SHP77 treated with DMSO at 0.1 percent for 48 hours (cell line): ENCODE measurements at regions not wholly inside any gene's neighbourhood (a gene's known extent, or its start where the extent isn't known, plus 50 kb on each side); places are given as distances from the start of the nearest gene placed in this dataset.
A peak's percentile ranks its signal among the peaks of the same experiment; 100 is the strongest.
"Not testable (repeated sequence)": the region's sequence is repeated elsewhere in the genome, so short reads cannot be mapped to it uniquely, and the experiment has no call there.

ENCODE experiments used
- DNase-seq: peaks from one replicate; lab custom pipeline; 2025; lab: John Stamatoyannopoulos, UW

- not testable (repeated sequence) for DNase-seq
Observed at GRCh38 chr2:37758141-37758601, 86.7 kb upstream of the CDC42EP3 start.

- not testable (repeated sequence) for DNase-seq
Observed at GRCh38 chr2:37759989-37760388, 88.5 kb upstream of the CDC42EP3 start.

GRCh38 chr2:37760471-37760870 lies 89.0 kb upstream of the CDC42EP3 start:
- DNase-seq, result no peak

GRCh38 chr2:37762281-37762680 lies 90.8 kb upstream of the CDC42EP3 start:
- DNase-seq, result not testable (repeated sequence)

- no peak for DNase-seq
Observed at GRCh38 chr2:37764739-37765138, 93.3 kb upstream of the CDC42EP3 start.

GRCh38 chr2:37766106-37766505 lies 94.7 kb upstream of the CDC42EP3 start:
- no peak for DNase-seq

GRCh38 chr2:37767046-37767445 lies 95.6 kb upstream of the CDC42EP3 start:
- no peak for DNase-seq

GRCh38 chr2:37767959-37768925 lies 96.8 kb upstream of the CDC42EP3 start:
- DNase-seq, result no peak

- DNase-seq, result no peak
Observed at GRCh38 chr2:37769551-37769950, 98.1 kb upstream of the CDC42EP3 start.

- no peak for DNase-seq
Observed at GRCh38 chr2:37770797-37771196, 99.4 kb upstream of the CDC42EP3 start.

- DNase-seq, result no peak
Observed at GRCh38 chr2:37771600-37772088, 100.2 kb upstream of the CDC42EP3 start.

GRCh38 chr2:37773371-37774130 lies 102.1 kb upstream of the CDC42EP3 start:
- no peak for DNase-seq

GRCh38 chr2:37774171-37774944 lies 102.9 kb upstream of the CDC42EP3 start:
- not testable (repeated sequence) for DNase-seq

GRCh38 chr2:37774976-37775907 lies 103.8 kb upstream of the CDC42EP3 start:
- no peak for DNase-seq

GRCh38 chr2:37775908-37776250 lies 104.4 kb upstream of the CDC42EP3 start:
- DNase-seq, result no peak

GRCh38 chr2:37776487-37776886 lies 105.0 kb upstream of the CDC42EP3 start:
- DNase-seq, result no peak

- no peak for DNase-seq
Observed at GRCh38 chr2:37779139-37779538, 107.7 kb upstream of the CDC42EP3 start.

GRCh38 chr2:37779611-37780386 lies 108.4 kb upstream of the CDC42EP3 start:
- no peak for DNase-seq

- no peak for DNase-seq
Observed at GRCh38 chr2:37780387-37780676, 108.9 kb upstream of the CDC42EP3 start.

- DNase-seq, result peak; percentile 87
Observed at GRCh38 chr2:37781028-37781427, 109.6 kb upstream of the CDC42EP3 start.
